KBM-7 (cell line): ENCODE measurements at regions not wholly inside any gene's neighbourhood (a gene's known extent, or its start where the extent isn't known, plus 50 kb on each side); places are given as distances from the start of the nearest gene placed in this dataset.

Experiments
- DNase-seq: peaks from one replicate; pipeline ENCODE4 v3.0.0-alpha.2; 2015
- in situ Hi-C: fragments of 300-500 bp; cut with MboI; formaldehyde crosslinking; loops from 2 replicates; pipeline ENCODE4 v1.14.3; 2020; ENCODE audit warnings: low sequenced_read_pairs, low pct_unique_long_range_greater_than_20kb, mixed read lengths

DNA sequence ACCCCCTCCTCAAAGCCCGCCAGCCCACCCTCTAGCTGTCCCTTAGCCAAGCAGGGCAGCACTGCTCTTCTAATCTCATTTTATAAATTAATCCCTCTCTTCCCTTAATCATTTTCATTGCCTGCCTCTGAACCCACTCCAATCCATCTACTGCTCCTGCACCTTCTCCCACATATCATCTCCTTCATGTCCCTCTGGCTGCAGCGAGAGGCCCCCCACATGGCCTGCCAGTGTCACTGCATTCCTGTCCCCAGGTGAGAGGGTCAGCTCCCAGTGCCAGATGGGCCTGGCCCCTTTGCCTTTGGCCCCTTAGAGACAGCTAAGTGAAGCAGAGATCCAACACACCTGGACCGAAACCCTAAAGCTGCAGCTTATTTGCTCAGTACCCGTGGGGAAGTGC lies 79.4 kb downstream of the PJA1 start:
- in situ Hi-C loops = no loop called here
- DNase-seq = no peak

DNA sequence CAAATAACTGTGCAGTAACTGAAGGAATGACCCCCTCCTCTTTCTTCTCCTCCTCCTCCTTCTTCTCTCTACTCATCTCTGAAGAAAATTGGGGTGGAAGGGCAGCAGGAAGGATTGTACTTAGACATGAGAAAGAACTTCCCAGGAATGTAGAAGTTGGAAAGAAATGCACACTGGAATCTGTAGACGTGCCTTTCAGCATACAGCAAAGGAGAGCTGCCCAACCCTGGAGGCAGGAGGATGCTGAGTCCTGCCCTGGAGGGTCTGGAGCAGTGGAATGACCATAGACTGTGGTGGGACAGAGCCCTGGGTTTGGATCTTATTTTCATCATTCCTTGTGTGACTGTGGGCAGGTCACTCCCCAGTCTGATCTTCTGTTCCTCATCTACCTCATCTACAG lies 80.1 kb downstream of the PJA1 start:
- in situ Hi-C loops = no loop called here

DNA sequence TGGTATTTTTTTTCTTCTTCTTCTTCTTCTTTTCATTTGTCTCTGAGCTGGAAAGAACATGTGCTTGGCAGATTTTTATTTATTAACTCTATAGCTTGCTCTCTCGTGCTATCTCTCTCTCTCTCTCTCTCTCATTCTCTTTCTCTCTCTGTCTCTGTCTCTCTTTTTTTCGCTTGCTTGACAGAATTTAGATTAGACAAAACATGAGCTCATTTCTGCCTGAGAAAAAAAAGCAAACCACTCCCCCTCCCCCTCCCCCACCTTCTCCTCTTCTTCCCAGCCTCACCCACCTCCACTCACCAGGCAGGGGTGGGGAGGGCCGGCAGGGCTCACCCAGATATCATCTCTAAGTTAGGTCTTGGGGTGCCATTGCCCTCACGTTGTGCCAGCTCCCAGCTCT lies 81.5 kb downstream of the PJA1 start:
- in situ Hi-C loops = no loop called here
- DNase-seq = no peak

More for the DNA sequence above, 80.1 kb downstream of the PJA1 start:
- no peak for DNase-seq

DNA sequence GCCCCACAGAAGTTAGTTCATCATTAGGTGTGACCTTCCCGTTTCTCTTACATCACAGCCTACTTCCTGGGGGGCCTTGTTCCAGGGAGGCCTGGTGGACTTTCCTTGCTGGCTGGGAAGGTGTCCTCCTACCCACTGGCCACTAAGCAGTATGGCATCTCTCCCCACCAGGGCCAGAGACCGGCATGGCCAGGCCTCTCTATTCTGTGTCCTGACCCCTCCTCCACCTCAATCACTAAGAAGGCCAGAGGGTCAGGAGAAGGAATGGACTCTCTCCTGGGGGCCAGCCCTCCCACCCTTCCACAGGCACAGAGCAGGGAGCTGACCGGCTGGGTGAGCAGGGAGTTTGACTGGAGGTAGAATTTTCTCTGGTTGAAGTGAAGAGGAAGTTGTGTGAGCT lies 81.9 kb downstream of the PJA1 start:
- no peak for DNase-seq

DNA sequence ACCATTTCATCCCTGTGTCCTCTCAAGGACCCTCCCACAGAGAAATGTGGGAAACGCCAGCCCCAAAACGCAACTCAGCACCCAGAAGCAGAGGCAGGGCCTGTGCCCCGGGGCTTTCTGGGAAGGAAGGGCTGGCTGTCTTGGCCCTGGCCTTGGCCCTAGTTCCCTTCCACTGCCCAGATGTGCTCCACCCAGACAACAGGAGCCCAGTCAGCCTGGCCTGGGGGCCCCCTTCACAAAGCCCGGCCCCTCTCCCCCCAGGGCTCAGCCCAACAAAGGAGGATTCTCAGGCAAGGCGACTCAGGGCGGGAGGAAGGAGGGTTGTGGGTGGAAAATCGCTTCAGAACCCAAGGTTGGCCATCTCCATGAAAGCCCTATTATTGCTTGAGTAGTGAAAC lies 82.5 kb downstream of the PJA1 start:
- in situ Hi-C loops = no loop called here
- DNase-seq = no peak

More for the DNA sequence above, 81.9 kb downstream of the PJA1 start:
- in situ Hi-C loops = no loop called here

DNA sequence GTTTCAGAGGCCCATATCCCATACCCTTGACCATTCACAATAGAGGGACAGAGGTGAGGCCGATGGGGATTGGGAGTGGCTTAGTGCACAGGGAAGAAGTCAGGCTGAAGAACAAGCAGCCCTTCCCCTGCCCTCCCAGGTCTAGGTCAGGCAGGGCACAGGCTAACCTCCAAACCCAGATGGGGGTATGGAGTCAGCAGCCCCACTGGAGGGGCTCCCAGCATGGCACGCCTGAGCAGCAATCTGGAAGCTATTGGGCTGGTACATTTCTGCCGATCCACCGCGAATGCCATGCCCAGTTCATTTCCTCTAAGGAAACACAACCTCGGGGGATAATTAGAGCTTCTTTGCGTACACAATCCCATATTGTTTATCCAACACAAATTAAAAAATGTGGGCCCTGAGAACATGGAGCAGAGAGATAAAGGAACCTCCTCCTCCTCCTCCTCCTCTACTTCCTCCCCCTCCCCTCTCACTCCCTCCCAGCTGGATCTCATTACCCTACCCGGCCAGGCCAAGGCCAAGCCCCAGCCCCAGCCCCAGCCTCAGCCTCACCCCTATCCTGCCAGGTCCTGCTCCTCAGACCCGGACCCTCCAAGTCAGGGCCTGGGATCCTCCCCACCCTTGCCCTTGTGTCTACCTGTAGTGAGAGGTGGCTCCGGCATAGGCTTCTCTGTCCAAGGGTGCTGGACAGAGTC lies 83.0 kb downstream of the PJA1 start:
- DNase-seq = no peak
- in situ Hi-C loops = no loop called here

DNA sequence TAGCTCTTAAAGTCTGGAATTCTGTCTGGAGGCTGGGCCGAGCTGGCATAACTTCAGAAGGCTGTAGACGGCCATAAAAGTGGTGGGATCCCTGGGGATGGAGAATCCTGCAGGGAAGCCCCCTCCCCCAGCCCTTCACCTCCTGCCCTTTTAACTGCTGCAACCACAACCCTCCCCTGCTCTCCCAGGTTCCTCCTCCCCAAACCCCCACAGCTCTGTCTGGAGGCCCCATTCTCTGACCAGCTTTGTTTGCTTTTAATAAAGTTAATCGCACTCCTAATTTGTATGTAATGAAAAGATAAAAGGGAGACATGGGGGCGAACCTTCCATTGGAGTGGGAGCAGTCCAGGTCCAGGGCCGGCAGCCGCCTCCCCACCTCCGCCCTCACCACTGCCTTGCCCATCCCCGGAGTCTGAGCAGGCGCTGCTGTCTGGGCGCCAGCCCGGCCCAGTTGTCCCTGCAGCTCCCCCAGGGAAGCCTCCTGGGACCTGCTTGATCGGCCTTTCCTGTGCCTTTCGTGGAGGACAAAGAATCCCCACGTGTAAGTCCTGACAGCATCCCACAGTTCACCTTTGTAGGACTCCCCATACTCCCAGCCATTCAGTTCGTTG lies 84.3 kb downstream of the PJA1 start:
- DNase-seq = no peak

DNA sequence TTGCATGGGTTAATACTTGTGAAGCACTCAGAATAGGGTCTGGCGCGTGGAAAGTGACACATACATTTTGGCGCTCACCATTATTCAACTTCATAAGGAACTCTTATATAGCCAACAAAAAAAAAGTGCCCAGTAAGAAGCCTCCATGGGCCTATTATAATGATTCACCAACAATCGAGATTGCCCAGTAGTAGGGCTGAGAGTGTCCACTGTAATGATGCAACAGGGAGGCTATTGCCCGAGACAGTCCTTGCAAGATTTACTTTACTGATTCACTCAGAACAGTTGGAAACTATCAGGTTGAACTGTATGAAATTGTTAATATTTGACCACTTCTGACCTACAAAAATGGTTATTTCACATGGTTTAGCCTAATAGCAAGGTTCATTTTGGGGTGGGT lies 86.0 kb downstream of the PJA1 start:
- no peak for DNase-seq
- in situ Hi-C loops = no loop called here

More for the DNA sequence above, 84.3 kb downstream of the PJA1 start:
- in situ Hi-C loops = no loop called here

DNA sequence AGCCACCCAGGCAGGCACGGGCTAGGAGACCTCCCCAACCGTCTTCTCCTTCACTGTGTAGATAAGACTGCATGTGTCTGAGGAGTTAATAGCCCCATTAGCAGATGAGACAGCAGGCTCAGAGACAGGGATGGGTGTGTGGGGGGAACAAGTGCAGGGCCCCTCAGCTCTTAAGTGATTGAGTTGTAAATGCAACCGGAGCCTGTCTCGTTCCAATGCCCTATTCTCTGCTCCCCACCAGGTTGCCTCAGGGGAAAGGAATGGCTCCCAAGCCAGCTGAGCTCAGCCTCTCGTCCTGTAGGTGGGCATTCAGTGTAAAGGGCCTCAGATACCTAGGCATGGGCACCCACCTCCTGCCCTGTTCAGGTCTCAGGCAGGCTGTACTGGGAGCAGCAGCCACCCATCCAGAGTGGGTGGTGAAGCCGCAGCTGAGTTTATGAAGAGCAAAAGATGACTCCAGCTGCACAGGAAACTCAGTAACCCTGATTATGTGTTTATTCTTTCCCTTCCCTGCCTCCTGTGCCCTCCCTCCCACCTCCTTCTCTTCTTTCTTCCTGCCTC lies 87.3 kb downstream of the PJA1 start:
- no peak for DNase-seq
- in situ Hi-C loops = no loop called here

DNA sequence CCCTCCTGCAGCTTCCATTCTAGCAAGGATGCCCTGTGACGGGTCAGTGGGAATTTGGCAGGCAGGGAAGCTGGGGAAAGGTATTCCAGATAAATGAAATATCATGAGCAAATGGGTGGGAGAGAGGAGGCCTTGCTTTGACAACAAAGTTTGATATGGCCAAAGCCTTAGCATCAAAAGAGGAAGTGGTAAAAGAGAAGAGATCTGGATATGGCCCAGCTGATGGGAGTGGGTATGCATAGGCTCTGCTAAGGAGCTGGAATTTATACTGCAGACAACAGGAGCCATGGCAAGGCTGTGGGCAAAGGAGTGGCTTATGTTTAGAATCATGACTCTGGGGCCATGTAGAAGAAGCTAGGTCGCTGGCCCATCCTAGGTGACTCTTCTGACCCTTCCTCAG lies 89.2 kb downstream of the PJA1 start:
- in situ Hi-C loops = no loop called here
- peak; percentile 48 for DNase-seq

DNA sequence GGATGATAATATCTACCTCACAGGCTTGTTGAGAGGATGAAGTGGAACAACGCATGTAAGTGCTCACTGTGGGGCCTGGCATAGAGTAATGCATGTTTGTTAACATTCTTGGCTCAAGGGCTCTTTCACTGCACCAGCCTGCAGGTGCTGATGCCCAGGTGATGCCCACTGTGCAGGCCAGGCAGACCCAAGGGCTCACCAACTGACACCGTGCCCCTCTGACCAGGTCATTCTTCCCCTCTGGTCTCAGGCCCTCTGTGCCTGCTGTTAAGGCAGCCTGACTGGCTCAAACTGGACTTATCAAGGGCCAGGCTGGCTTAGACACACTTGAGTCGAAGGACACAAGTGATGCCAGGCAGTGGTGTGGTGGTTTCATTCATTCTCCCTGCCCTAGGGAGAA lies 90.5 kb downstream of the PJA1 start:
- DNase-seq = no peak
- in situ Hi-C loops = no loop called here

DNA sequence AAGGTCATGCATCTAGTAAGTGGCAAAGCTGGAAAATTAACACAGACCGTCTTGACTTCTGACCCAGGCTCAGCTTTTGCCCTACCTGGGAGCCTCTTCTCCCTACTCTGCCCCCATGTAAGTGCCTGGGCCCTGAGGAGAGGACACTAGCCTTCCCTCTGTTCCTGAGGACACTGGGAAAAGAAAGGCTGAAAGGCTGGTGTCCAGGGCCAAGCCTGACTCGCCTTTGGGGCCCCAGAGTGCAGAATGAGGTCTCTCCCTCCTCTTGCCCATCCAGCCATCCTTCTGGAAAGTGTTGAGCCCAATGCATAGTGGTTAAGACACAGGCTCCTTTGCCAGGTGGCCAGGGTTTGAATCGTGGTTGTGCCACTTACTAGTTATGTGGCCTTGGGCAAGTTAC lies 91.5 kb downstream of the PJA1 start:
- in situ Hi-C loops = no loop called here
- DNase-seq = no peak

DNA sequence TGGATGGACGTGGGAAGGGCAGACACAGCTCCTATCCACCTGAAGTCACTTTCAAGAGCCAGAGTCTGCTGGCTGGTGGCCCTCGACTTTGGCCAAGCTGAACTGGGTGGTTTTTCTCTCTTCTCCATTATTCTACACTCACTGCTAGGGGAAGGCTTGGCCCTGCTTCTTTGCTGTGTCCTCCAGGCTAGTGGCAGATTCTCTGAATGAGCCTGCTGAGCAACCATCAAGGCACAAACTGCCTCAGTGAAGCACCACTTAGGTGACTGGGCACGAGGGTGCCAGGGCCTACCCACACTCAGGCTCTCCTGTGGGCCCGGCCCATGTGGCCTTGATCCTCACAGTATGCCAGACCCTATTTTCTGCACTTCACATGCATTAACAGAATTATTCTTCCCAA lies 92.0 kb downstream of the PJA1 start:
- DNase-seq = no peak
- in situ Hi-C loops = no loop called here

DNA sequence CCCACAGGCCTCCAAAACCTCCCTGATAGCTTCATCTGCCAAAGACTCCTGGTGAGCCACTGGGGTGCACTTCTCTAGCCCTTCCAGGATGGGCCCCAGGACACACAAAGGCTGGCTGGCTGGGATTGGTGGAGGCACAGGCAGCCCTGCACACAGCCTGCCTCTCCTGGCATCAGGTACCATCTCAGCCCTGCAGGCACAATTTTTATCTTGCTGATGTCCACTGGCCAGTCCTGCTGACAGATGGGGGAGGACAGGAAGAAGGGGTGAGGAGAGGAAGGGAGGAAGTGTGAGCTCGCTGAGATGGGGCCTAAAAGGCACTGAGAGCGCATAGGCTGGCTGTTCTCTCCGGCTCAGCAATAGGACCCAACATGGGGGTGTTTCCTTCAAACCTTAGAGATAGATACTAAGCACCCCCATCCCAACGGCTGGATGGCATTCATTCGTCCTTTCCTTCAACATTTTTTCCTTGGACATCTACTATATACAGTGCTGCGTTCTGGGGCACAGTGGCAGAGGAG lies 92.7 kb downstream of the PJA1 start:
- in situ Hi-C loops = no loop called here
- DNase-seq = no peak

DNA sequence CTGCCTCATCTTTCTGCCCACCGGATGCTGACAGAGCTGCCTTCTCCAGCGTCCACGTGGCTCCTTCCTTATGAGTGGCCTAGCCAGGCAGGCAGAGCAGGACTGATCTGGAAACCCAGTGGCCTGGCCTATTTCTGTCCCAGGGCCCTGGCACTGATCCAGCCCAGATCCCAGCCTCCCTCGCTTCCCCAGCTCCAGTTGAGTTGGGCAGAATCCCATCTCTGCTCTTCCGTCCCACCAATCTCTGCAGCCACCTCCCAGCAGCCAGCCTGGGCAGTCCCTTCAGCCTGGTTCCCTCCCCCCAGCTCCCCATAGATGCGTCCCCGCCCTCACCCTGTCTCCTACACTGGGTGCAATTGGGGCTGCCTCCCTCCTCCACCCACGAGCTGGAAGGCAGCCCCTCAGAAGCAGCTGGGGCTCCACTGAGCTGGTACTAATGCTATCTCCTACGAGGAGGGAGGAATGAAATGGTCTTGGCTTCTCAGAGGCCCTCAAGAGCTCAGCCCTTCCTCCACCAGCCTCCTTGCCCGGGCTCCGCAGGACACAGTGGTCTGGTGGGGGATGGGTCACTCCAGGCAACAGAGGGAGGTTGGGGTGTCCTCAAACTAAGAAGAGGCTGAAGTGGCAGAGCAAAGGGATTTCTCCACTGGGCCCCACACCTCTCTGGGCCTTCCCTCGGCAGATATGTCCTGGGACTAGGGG lies 94.2 kb downstream of the PJA1 start:
- in situ Hi-C loops = no loop called here
- no peak for DNase-seq

DNA sequence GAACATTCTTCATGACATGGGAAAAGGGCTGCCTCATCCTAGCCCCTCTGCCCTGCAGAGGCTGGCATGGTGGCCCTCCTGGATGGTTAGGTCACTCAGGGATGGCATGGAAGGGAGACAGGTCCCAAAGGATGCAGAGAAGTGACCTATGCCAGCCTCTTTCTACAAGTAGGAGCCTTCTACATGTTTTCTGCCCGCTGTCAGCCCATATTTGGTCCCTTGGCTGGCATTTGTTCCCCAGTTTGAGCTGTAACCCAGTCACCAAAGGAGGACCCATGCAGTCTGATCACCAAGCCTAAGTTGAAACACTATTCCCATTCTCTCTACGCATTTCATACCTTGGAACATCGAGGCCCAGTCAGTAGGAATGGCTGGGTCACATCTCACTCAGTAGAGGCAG lies 95.4 kb downstream of the PJA1 start:
- in situ Hi-C loops = no loop called here
- no peak for DNase-seq

DNA sequence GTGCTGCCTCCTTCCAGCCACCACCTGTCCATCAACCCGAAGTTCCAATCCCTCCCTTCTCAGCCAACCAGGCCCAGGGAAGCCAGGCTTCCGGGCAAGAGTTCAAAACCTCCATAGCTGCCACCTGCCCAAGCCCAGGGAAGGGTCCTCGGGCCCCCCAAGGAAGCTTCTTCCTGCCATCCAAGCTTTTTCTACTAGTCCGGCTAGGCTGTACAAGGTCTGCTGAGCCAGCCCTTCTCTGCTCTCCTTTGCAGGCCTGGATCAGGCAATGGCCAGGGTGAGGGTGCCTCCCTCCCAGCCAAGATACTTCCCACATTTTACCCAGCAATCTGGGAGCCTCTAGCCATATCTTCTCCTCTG lies 96.2 kb downstream of the PJA1 start:
- in situ Hi-C loops = no loop called here
- no peak for DNase-seq

DNA sequence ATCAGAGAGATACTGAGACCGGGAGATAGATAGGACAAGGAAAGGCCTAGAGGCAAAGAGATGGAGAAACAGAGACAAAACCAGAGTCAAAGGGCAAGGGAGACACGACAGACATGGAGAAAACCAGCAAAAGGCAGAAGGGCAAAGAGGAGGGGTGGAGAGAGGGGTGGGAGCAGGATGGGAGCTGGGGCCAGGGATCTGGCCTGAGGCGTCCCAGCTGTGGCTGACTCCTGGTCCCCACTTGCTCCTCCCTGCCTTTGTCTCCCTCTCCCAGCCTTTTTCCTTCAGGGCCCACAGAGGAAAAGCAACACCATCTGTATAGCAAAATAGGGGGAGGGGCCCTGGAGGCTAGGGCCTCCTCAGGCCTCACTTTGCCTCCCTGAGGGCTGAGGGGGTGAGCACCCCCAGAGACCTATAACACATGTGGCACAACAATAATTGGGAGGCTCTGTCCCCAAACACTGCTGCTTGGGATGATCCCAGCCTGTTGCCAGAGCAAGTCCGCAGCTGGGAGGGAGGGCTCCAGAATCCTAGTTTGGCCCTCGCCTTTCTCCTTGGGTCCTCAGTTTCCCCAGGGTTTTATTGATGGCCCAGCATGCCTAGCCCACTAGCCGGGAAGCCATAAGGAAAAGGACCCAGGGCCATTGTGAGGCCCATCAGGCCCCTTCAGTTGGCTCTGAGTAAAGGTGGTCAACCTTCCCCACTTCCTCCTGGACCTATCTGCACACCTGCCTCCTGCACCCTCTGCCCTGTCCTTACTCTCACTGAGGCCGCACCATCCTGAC lies 96.8 kb downstream of the PJA1 start:
- DNase-seq = no peak
- in situ Hi-C loops = no loop called here

DNA sequence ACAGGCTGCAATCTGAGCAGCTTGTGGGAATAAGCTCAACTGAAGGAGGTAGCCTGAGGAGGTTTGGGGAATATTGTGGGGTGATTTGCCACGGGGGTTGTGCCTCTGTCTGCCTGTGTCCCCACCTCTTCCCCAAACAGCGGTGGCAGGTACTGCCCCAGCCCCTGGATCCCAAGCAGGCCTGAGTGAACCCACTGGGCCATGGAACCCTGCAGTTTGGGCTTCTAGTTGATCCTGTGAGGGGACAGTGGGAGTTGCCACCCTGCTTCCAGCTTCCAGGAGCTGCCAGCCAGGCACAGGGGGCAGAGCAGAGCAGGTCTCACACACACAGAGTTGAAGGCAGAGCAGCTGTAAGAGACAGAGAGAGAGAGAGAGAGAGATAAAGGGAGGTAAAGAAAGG lies 97.4 kb downstream of the PJA1 start:
- in situ Hi-C loops = no loop called here

More for the DNA sequence above, 97.4 kb downstream of the PJA1 start:
- DNase-seq = no peak
